ENCODE measurements at regions not wholly inside any gene's neighbourhood (a gene's known extent, or its start where the extent isn't known, plus 50 kb on each side); places are given as distances from the start of the nearest gene placed in this dataset.

- ATAC-seq: no peak
- H3K4me1 Mint-ChIP-seq: no peaks in the 10 kb centered on the region; the same call in 2 of the 3 replicates
These were observed 50.0 kb upstream of the TMTC4 start for GRCh38 chr13:100724568-100724967.

More at GRCh38 chr13:100724568-100724967, 50.0 kb upstream of the TMTC4 start:
- H3K27me3 Mint-ChIP-seq (ENCODE audit: insufficient read depth, low read depth, poor library complexity): no peaks in the 10 kb centered on the region
- Histone ChIP-seq H2AFZ (no peak overlapping the region), H4K20me1 (replicated peaks; ENCODE audit: insufficient read depth) (no peaks in the 10 kb centered on the region), H3K4me1 (ENCODE audit: insufficient read depth) (no peaks in the 10 kb centered on the region), H3K27me3 (ENCODE audit: insufficient read depth) (no peaks in the 10 kb centered on the region), H3F3A (replicated peaks; ENCODE audit: low read depth) (no peaks in the 10 kb centered on the region), H3K79me2 (replicated peaks; ENCODE audit: insufficient read depth) (no peaks in the 10 kb centered on the region), H3K4me2 (no peak overlapping the region), H3K27ac (ENCODE audit: low read depth) (no peak overlapping the region), H3K9me2 (ENCODE audit: insufficient read depth) (no peaks in the 10 kb centered on the region), H3K36me3 (ENCODE audit: insufficient read depth) (no peaks in the 10 kb centered on the region), H3K4me3 (no peak overlapping the region)
- no peak overlapping the region for H3K27ac Mint-ChIP-seq
- H3K36me3 Mint-ChIP-seq (ENCODE audit: low read depth): no peaks in the 10 kb centered on the region; the same call in 2 of the 3 replicates
- no peak for DNase-seq (ENCODE audit: low spot score)
- TF ChIP-seq ZNF331 (CRISPR knock-in tag; IDR thresholded peaks at IDR 0.05; ENCODE audit: low read depth): no peak
- TF ChIP-seq REST (IDR thresholded peaks at IDR 0.05; ENCODE audit: unreplicated experiment): no peak
- TF ChIP-seq ZNF114 (CRISPR knock-in tag; IDR thresholded peaks at IDR 0.05): no peak
- no peak for TF ChIP-seq CREB1 (CRISPR knock-in tag; IDR thresholded peaks at IDR 0.05; ENCODE audit: low read depth)
- TF ChIP-seq, protein P1, sequence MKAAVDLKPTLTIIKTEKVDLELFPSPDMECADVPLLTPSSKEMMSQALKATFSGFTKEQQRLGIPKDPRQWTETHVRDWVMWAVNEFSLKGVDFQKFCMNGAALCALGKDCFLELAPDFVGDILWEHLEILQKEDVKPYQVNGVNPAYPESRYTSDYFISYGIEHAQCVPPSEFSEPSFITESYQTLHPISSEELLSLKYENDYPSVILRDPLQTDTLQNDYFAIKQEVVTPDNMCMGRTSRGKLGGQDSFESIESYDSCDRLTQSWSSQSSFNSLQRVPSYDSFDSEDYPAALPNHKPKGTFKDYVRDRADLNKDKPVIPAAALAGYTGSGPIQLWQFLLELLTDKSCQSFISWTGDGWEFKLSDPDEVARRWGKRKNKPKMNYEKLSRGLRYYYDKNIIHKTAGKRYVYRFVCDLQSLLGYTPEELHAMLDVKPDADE (IDR thresholded peaks at IDR 0.05): no peak
- no peak for TF ChIP-seq EZH2 (IDR thresholded peaks at IDR 0.05; ENCODE audit: low read depth, unreplicated experiment)
- TF ChIP-seq NANOG (IDR thresholded peaks at IDR 0.05; ENCODE audit: borderline replicate concordance): no peak
- no peak for TF ChIP-seq STAT1 (IDR thresholded peaks at IDR 0.05; ENCODE audit: unreplicated experiment)
- TF ChIP-seq CTCF (conservative IDR thresholded peaks at IDR 0.05; ENCODE audit: low read depth in 2 of 2): no peak
- no peak for TF ChIP-seq POLR2AphosphoS5 (IDR thresholded peaks at IDR 0.05; ENCODE audit: low read depth)
- TF ChIP-seq, protein P2, sequence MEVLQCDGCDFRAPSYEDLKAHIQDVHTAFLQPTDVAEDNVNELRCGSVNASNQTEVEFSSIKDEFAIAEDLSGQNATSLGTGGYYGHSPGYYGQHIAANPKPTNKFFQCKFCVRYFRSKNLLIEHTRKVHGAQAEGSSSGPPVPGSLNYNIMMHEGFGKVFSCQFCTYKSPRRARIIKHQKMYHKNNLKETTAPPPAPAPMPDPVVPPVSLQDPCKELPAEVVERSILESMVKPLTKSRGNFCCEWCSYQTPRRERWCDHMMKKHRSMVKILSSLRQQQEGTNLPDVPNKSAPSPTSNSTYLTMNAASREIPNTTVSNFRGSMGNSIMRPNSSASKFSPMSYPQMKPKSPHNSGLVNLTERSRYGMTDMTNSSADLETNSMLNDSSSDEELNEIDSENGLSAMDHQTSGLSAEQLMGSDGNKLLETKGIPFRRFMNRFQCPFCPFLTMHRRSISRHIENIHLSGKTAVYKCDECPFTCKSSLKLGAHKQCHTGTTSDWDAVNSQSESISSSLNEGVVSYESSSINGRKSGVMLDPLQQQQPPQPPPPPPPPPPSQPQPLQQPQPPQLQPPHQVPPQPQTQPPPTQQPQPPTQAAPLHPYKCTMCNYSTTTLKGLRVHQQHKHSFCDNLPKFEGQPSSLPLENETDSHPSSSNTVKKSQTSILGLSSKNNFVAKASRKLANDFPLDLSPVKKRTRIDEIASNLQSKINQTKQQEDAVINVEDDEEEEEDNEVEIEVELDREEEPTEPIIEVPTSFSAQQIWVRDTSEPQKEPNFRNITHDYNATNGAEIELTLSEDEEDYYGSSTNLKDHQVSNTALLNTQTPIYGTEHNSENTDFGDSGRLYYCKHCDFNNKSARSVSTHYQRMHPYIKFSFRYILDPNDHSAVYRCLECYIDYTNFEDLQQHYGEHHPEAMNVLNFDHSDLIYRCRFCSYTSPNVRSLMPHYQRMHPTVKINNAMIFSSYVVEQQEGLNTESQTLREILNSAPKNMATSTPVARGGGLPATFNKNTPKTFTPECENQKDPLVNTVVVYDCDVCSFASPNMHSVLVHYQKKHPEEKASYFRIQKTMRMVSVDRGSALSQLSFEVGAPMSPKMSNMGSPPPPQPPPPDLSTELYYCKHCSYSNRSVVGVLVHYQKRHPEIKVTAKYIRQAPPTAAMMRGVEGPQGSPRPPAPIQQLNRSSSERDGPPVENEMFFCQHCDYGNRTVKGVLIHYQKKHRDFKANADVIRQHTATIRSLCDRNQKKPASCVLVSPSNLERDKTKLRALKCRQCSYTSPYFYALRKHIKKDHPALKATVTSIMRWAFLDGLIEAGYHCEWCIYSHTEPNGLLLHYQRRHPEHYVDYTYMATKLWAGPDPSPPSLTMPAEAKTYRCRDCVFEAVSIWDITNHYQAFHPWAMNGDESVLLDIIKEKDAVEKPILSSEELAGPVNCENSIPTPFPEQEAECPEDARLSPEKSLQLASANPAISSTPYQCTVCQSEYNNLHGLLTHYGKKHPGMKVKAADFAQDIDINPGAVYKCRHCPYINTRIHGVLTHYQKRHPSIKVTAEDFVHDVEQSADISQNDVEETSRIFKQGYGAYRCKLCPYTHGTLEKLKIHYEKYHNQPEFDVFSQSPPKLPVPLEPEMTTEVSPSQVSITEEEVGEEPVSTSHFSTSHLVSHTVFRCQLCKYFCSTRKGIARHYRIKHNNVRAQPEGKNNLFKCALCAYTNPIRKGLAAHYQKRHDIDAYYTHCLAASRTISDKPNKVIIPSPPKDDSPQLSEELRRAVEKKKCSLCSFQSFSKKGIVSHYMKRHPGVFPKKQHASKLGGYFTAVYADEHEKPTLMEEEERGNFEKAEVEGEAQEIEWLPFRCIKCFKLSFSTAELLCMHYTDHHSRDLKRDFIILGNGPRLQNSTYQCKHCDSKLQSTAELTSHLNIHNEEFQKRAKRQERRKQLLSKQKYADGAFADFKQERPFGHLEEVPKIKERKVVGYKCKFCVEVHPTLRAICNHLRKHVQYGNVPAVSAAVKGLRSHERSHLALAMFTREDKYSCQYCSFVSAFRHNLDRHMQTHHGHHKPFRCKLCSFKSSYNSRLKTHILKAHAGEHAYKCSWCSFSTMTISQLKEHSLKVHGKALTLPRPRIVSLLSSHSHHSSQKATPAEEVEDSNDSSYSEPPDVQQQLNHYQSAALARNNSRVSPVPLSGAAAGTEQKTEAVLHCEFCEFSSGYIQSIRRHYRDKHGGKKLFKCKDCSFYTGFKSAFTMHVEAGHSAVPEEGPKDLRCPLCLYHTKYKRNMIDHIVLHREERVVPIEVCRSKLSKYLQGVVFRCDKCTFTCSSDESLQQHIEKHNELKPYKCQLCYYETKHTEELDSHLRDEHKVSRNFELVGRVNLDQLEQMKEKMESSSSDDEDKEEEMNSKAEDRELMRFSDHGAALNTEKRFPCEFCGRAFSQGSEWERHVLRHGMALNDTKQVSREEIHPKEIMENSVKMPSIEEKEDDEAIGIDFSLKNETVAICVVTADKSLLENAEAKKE (CRISPR knock-in tag; IDR thresholded peaks at IDR 0.05): no peak
- no peak overlapping the region for H3K4me3 Mint-ChIP-seq
- peaks cover 8% of the 10 kb centered on the region; the same call in 1 of the 3 replicates for H3K9me3 Mint-ChIP-seq

Data from GM23338 (cell line).